ENCODE measurements at regions not wholly inside any gene's neighbourhood (a gene's known extent, or its start where the extent isn't known, plus 50 kb on each side); places are given as distances from the start of the nearest gene placed in this dataset.
A peak's percentile ranks its signal among the peaks of the same experiment; 100 is the strongest.

- DNase-seq (ENCODE audit: low read depth, low spot score): no peak
- no peak overlapping the region for H3K27ac ChIP-seq
Observed at GRCh38 chr4:115883231-115883630, 769.8 kb upstream of the NDST4 start.

- H3K27ac ChIP-seq: no peak overlapping the region
- no peak for DNase-seq (ENCODE audit: low read depth, low spot score)
Observed at GRCh38 chr4:115873048-115873447, 759.6 kb upstream of the NDST4 start.

GRCh38 chr4:115871596-115871995 is 758.2 kb upstream of the NDST4 start:
- H3K27ac ChIP-seq: no peak overlapping the region
- DNase-seq (ENCODE audit: low read depth, low spot score): no peak

- DNase-seq (ENCODE audit: low read depth, low spot score): no peak
- no peak overlapping the region for H3K27ac ChIP-seq
Observed at GRCh38 chr4:115866364-115866896, 753.0 kb upstream of the NDST4 start.

GRCh38 chr4:115865736-115866135 is 752.3 kb upstream of the NDST4 start:
- DNase-seq (ENCODE audit: low read depth, low spot score): no peak
- no peak overlapping the region for H3K27ac ChIP-seq

- H3K27ac ChIP-seq: no peak overlapping the region
- no peak for DNase-seq (ENCODE audit: low read depth, low spot score)
Observed at GRCh38 chr4:115852767-115853091, 739.3 kb upstream of the NDST4 start.

- no peak overlapping the region for H3K27ac ChIP-seq
- DNase-seq (ENCODE audit: low read depth, low spot score): peak; percentile 12
Observed at GRCh38 chr4:115851918-115852766, 738.7 kb upstream of the NDST4 start.

- H3K27ac ChIP-seq: no peak overlapping the region
- no peak for DNase-seq (ENCODE audit: low read depth, low spot score)
Observed at GRCh38 chr4:115850799-115851509, 737.5 kb upstream of the NDST4 start.

GRCh38 chr4:115844180-115844579 is 730.8 kb upstream of the NDST4 start:
- no peak for DNase-seq (ENCODE audit: low read depth, low spot score)
- no peak overlapping the region for H3K27ac ChIP-seq

- peak; percentile 70 for DNase-seq (ENCODE audit: low read depth, low spot score)
Observed at GRCh38 chr4:115841871-115842270, 728.5 kb upstream of the NDST4 start.

GRCh38 chr4:115834441-115834840 is 721.0 kb upstream of the NDST4 start:
- no peak overlapping the region for H3K27ac ChIP-seq
- DNase-seq (ENCODE audit: low read depth, low spot score): peak; percentile 40

More at GRCh38 chr4:115841871-115842270, 728.5 kb upstream of the NDST4 start:
- no peak overlapping the region for H3K27ac ChIP-seq

- no peak for DNase-seq (ENCODE audit: low read depth, low spot score)
- no peak overlapping the region for H3K27ac ChIP-seq
Observed at GRCh38 chr4:115824630-115825029, 711.2 kb upstream of the NDST4 start.

GRCh38 chr4:115803825-115804224 is 690.4 kb upstream of the NDST4 start:
- DNase-seq (ENCODE audit: low read depth, low spot score): no peak
- H3K27ac ChIP-seq: no peak overlapping the region

GRCh38 chr4:115790812-115791211 is 677.4 kb upstream of the NDST4 start:
- no peak for DNase-seq (ENCODE audit: low read depth, low spot score)
- no peak overlapping the region for H3K27ac ChIP-seq

GRCh38 chr4:115781528-115782146 is 668.2 kb upstream of the NDST4 start:
- H3K27ac ChIP-seq: no peak overlapping the region
- DNase-seq (ENCODE audit: low read depth, low spot score): no peak

GRCh38 chr4:115780835-115781234 is 667.4 kb upstream of the NDST4 start:
- no peak overlapping the region for H3K27ac ChIP-seq

GRCh38 chr4:115780268-115780667 is 666.8 kb upstream of the NDST4 start:
- DNase-seq (ENCODE audit: low read depth, low spot score): no peak
- no peak overlapping the region for H3K27ac ChIP-seq

More at GRCh38 chr4:115780835-115781234, 667.4 kb upstream of the NDST4 start:
- no peak for DNase-seq (ENCODE audit: low read depth, low spot score)

- no peak overlapping the region for H3K27ac ChIP-seq
Observed at GRCh38 chr4:115770046-115770543, 656.7 kb upstream of the NDST4 start.

GRCh38 chr4:115769396-115769795 is 656.0 kb upstream of the NDST4 start:
- no peak for DNase-seq (ENCODE audit: low read depth, low spot score)
- H3K27ac ChIP-seq: no peak overlapping the region

More at GRCh38 chr4:115770046-115770543, 656.7 kb upstream of the NDST4 start:
- no peak for DNase-seq (ENCODE audit: low read depth, low spot score)

- peak; percentile 31 for DNase-seq (ENCODE audit: low read depth, low spot score)
Observed at GRCh38 chr4:115763051-115763450, 649.6 kb upstream of the NDST4 start.

GRCh38 chr4:115759231-115759630 is 645.8 kb upstream of the NDST4 start:
- DNase-seq (ENCODE audit: low read depth, low spot score): no peak
- H3K27ac ChIP-seq: no peak overlapping the region

More at GRCh38 chr4:115763051-115763450, 649.6 kb upstream of the NDST4 start:
- no peak overlapping the region for H3K27ac ChIP-seq

Measured in epithelial cell of prostate (primary cell).